Right ventricle myocardium superior (tissue), 1 donor: ENCODE measurements at regions not wholly inside any gene's neighbourhood (a gene's known extent, or its start where the extent isn't known, plus 50 kb on each side); places are given as distances from the start of the nearest gene placed in this dataset.
"Not testable (repeated sequence)": the region's sequence is repeated elsewhere in the genome, so short reads cannot be mapped to it uniquely, and the experiment has no call there.

Experiments used
- ATAC-seq: fragments of 200-7000 bp; cut with Tn5 transposase; one replicate; pipeline ENCODE4 v1.9.1; 2020; ENCODE audit warnings: mild to moderate bottlenecking; ENCODE audit not compliant: poor library complexity
- DNase-seq: peaks from one replicate; pipeline ENCODE4 v3.0.0-alpha.2; 2020
- intact Hi-C: fragments of 100-400 bp; cut with DNase I; formaldehyde crosslinking; loops from one replicate; pipeline ENCODE4 v1.11.2; 2022
- donor health status: DM: no; HTN: yes; CAD: no; lungs with severe emphysema.

- ATAC-seq, DNase-seq, intact Hi-C loops: not testable (repeated sequence)
Measured at GRCh38 chr6:48530978-48531377, 420.0 kb upstream of the PTCHD4 start.

GRCh38 chr6:48525849-48526248 is 414.9 kb upstream of the PTCHD4 start:
- no peak for DNase-seq
- intact Hi-C loops = no loop called here
- no peak for ATAC-seq

GRCh38 chr6:48520951-48521350 is 410.0 kb upstream of the PTCHD4 start:
- intact Hi-C loops = no loop called here
- DNase-seq (no peak), ATAC-seq (no peak)

GRCh38 chr6:48512390-48512789 is 401.4 kb upstream of the PTCHD4 start:
- intact Hi-C loops = no loop called here
- DNase-seq (no peak), ATAC-seq (no peak)

- DNase-seq (no peak), ATAC-seq (no peak)
- intact Hi-C loops = no loop called here
Measured at GRCh38 chr6:48511378-48511777, 400.4 kb upstream of the PTCHD4 start.

GRCh38 chr6:48505621-48506020 is 394.6 kb upstream of the PTCHD4 start:
- ATAC-seq (no peak), DNase-seq (no peak)
- intact Hi-C loops = no loop called here

- DNase-seq, ATAC-seq, intact Hi-C loops: not testable (repeated sequence)
Measured at GRCh38 chr6:48493432-48493831, 382.4 kb upstream of the PTCHD4 start.

- intact Hi-C loops = no loop called here
- no peak for DNase-seq
- no peak for ATAC-seq
Measured at GRCh38 chr6:48490658-48491057, 379.7 kb upstream of the PTCHD4 start.

- intact Hi-C loops = no loop called here
- ATAC-seq (no peak), DNase-seq (no peak)
Measured at GRCh38 chr6:48486876-48487275, 375.9 kb upstream of the PTCHD4 start.

GRCh38 chr6:48486373-48486772 is 375.4 kb upstream of the PTCHD4 start:
- DNase-seq (no peak), ATAC-seq (no peak)
- intact Hi-C loops = no loop called here

GRCh38 chr6:48476257-48476656 is 365.3 kb upstream of the PTCHD4 start:
- no peak for ATAC-seq
- no peak for DNase-seq
- intact Hi-C loops = no loop called here

- no peak for ATAC-seq
- no peak for DNase-seq
- intact Hi-C loops = no loop called here
Measured at GRCh38 chr6:48475275-48475674, 364.3 kb upstream of the PTCHD4 start.

GRCh38 chr6:48474830-48475229 is 363.8 kb upstream of the PTCHD4 start:
- intact Hi-C loops = no loop called here
- ATAC-seq = no peak
- DNase-seq = no peak

GRCh38 chr6:48474136-48474535 is 363.1 kb upstream of the PTCHD4 start:
- ATAC-seq (no peak), DNase-seq (no peak)
- intact Hi-C loops = no loop called here

GRCh38 chr6:48472535-48472934 is 361.5 kb upstream of the PTCHD4 start:
- intact Hi-C loops = no loop called here
- ATAC-seq = no peak
- no peak for DNase-seq

- DNase-seq (no peak), ATAC-seq (no peak)
- intact Hi-C loops = no loop called here
Measured at GRCh38 chr6:48472091-48472490, 361.1 kb upstream of the PTCHD4 start.

- intact Hi-C loops = no loop called here
- ATAC-seq (no peak), DNase-seq (no peak)
Measured at GRCh38 chr6:48471326-48471725, 360.3 kb upstream of the PTCHD4 start.

- intact Hi-C loops = no loop called here
- no peak for ATAC-seq
- DNase-seq = no peak
Measured at GRCh38 chr6:48449002-48449401, 338.0 kb upstream of the PTCHD4 start.

GRCh38 chr6:48447251-48447650 is 336.3 kb upstream of the PTCHD4 start:
- no peak for DNase-seq
- intact Hi-C loops = no loop called here
- no peak for ATAC-seq

GRCh38 chr6:48429610-48430009 is 318.6 kb upstream of the PTCHD4 start:
- no peak for DNase-seq
- no peak for ATAC-seq
- intact Hi-C loops = no loop called here

GRCh38 chr6:48429021-48429420 is 318.0 kb upstream of the PTCHD4 start:
- DNase-seq (no peak), ATAC-seq (no peak)
- intact Hi-C loops = no loop called here

- ATAC-seq = no peak
- intact Hi-C loops = no loop called here
- DNase-seq = no peak
Measured at GRCh38 chr6:48426636-48427035, 315.6 kb upstream of the PTCHD4 start.
